CD4-positive, alpha-beta T cell (primary cell): ENCODE measurements at regions not wholly inside any gene's neighbourhood (a gene's known extent, or its start where the extent isn't known, plus 50 kb on each side); places are given as distances from the start of the nearest gene placed in this dataset.
"Not testable (repeated sequence)": the region's sequence is repeated elsewhere in the genome, so short reads cannot be mapped to it uniquely, and the experiment has no call there.

Experiments used
- ATAC-seq: fragments of 200-7000 bp; cut with Tn5 transposase; one replicate; pipeline ENCODE4 v1.10.0; 2022; ENCODE audit warnings: mild to moderate bottlenecking; ENCODE audit not compliant: poor library complexity
- CTCF ChIA-PET: fragments of 350-600 bp; sonication (Branson Sonifier 250); formaldehyde crosslinking; loops from one replicate; lab custom pipeline; 2021; ENCODE audit warnings: antibody characterized with exemption, inconsistent platforms; lab: Charles Lee
- POLR2A ChIA-PET: fragments of 350-600 bp; sonication (Branson Sonifier 250); formaldehyde crosslinking; loops from one replicate; lab custom pipeline; 2021; ENCODE audit warnings: antibody characterized with exemption, inconsistent platforms; lab: Charles Lee
- DNase-seq, 14 experiments: peaks; one replicate each; pipeline ENCODE4 v3.0.0-alpha.2; 2013 to 2020; ENCODE audit warnings: mixed read lengths in 2 of 14
- H3K27ac ChIP-seq, 2 donors: one replicate each; pipeline versions ENCODE4 v1.5.1 to v1.7.0; 2013; ENCODE audit warnings: low read length in 2 of 2, low read depth in 1 of 2, mild to moderate bottlenecking in 1 of 2
- H3K27me3 ChIP-seq, 2 experiments: 1 replicate in 1 of 2; 2 replicates in 1 of 2; pipeline versions ENCODE4 v1.6.1 to v1.7.0; 2013; ENCODE audit warnings: low read length in 2 of 2, control low read depth in 1 of 2, mild to moderate bottlenecking in 1 of 2, moderate library complexity in 1 of 2; ENCODE audit not compliant: insufficient read depth in 2 of 2, control insufficient read depth in 1 of 2
- H3K36me3 ChIP-seq: one replicate; pipeline ENCODE4 v1.6.1; 2013; ENCODE audit warnings: low read length, control low read depth; ENCODE audit not compliant: insufficient read depth
- H3K4me1 ChIP-seq: one replicate; pipeline ENCODE4 v1.6.1; 2013; ENCODE audit warnings: low read length, control low read depth; ENCODE audit not compliant: insufficient read depth
- H3K4me3 ChIP-seq: one replicate; pipeline ENCODE4 v1.5.1; 2013; ENCODE audit warnings: mild to moderate bottlenecking, low read length, moderate library complexity
- H3K9me3 ChIP-seq, 2 experiments: 1 replicate in 1 of 2; 2 replicates in 1 of 2; pipeline versions ENCODE4 v1.6.1 to v1.7.0; 2013; ENCODE audit warnings: low read length in 2 of 2, mild to moderate bottlenecking in 2 of 2, control low read depth in 1 of 2, moderate library complexity in 1 of 2; ENCODE audit not compliant: control insufficient read depth in 1 of 2, insufficient read depth in 1 of 2
- H3K27ac Mint-ChIP-seq: one replicate; pipeline ENCODE4 v1.8.0; 2020; ENCODE audit warnings: mixed read lengths
- H3K27me3 Mint-ChIP-seq: one replicate; pipeline ENCODE4 v1.8.0; 2021; ENCODE audit warnings: mixed read lengths
- H3K36me3 Mint-ChIP-seq: one replicate; pipeline ENCODE4 v1.8.0; 2021; ENCODE audit warnings: low read depth, mixed read lengths
- H3K4me1 Mint-ChIP-seq: one replicate; pipeline ENCODE4 v1.8.0; 2021; ENCODE audit warnings: low read depth, mixed read lengths
- H3K4me3 Mint-ChIP-seq: one replicate; pipeline ENCODE4 v1.8.0; 2020; ENCODE audit warnings: mild to moderate bottlenecking, mixed read lengths
- H3K9me3 Mint-ChIP-seq: one replicate; pipeline ENCODE4 v1.8.0; 2020; ENCODE audit warnings: mixed read lengths
- intact Hi-C, 2 experiments: fragments of 100-400 bp; cut with DNase I in 1 of 2; cut with micrococcal nuclease in 1 of 2; formaldehyde crosslinking; loops; one replicate each; pipeline versions ENCODE4 v1.15.1 to v1.9.0; 2023 to 2025; cut with DNase I, micrococcal nuclease
- TF ChIP-seq, protein P1 (sequence below): fragments of 200-600 bp; IDR thresholded peaks from one replicate; pipeline ENCODE4 v1.8.0; 2022; ENCODE audit warnings: antibody characterized with exemption, mild to moderate bottlenecking

- H3K4me3 ChIP-seq: no peak overlapping the region
- H3K27me3 ChIP-seq: peaks cover 0 to 5% of the 10 kb centered on the region in 2 experiments
- no peak for ATAC-seq
- no peaks in the 10 kb centered on the region for H3K4me1 ChIP-seq
- no peaks in the 10 kb centered on the region for H3K36me3 ChIP-seq
- Mint-ChIP-seq H3K4me3 (no peak overlapping the region), H3K27ac (no peak overlapping the region), H3K36me3 (no peaks in the 10 kb centered on the region), H3K4me1 (no peaks in the 10 kb centered on the region), H3K27me3 (no peaks in the 10 kb centered on the region), H3K9me3 (no peaks in the 10 kb centered on the region)
- TF ChIP-seq, protein P1, sequence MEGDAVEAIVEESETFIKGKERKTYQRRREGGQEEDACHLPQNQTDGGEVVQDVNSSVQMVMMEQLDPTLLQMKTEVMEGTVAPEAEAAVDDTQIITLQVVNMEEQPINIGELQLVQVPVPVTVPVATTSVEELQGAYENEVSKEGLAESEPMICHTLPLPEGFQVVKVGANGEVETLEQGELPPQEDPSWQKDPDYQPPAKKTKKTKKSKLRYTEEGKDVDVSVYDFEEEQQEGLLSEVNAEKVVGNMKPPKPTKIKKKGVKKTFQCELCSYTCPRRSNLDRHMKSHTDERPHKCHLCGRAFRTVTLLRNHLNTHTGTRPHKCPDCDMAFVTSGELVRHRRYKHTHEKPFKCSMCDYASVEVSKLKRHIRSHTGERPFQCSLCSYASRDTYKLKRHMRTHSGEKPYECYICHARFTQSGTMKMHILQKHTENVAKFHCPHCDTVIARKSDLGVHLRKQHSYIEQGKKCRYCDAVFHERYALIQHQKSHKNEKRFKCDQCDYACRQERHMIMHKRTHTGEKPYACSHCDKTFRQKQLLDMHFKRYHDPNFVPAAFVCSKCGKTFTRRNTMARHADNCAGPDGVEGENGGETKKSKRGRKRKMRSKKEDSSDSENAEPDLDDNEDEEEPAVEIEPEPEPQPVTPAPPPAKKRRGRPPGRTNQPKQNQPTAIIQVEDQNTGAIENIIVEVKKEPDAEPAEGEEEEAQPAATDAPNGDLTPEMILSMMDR: no peak
- H3K9me3 ChIP-seq: no peaks in the 10 kb centered on the region
- intact Hi-C loops: no loop called here
- DNase-seq: no peak
- H3K27ac ChIP-seq: no peak overlapping the region
- ChIA-PET POLR2A (no interaction called here), CTCF (no interaction called here)
These were observed 191.3 kb upstream of the ARID1B start for GRCh38 chr6:156585859-156586258.

GRCh38 chr6:156584121-156584520 lies 193.1 kb upstream of the ARID1B start:
- not testable (repeated sequence) for H3K4me1 ChIP-seq

GRCh38 chr6:156583083-156583482 lies 194.1 kb upstream of the ARID1B start:
- Mint-ChIP-seq H3K36me3 (no peaks in the 10 kb centered on the region), H3K27me3 (peaks cover 6% of the 10 kb centered on the region), H3K4me1 (no peaks in the 10 kb centered on the region), H3K27ac (no peak overlapping the region), H3K4me3 (no peak overlapping the region), H3K9me3 (peaks cover 7% of the 10 kb centered on the region)
- peaks cover 0 to 2% of the 10 kb centered on the region in 2 experiments for H3K27me3 ChIP-seq
- H3K27ac ChIP-seq: no peak overlapping the region
- peaks cover under 1 to 4% of the 10 kb centered on the region in 2 experiments for H3K9me3 ChIP-seq
- ChIA-PET CTCF (no interaction called here), POLR2A (interaction anchor here (0.6 kb wide), 2 partner anchors 30 to 286 kb away, joined by 3 read pairs; no protein-coding TSS in a partner anchor)
- TF ChIP-seq, protein P1: no peak
- no peak for ATAC-seq
- DNase-seq: no peak
- H3K4me1 ChIP-seq: no peaks in the 10 kb centered on the region
- H3K4me3 ChIP-seq: no peak overlapping the region
- no peaks in the 10 kb centered on the region for H3K36me3 ChIP-seq
- intact Hi-C loops: no loop called here

More at GRCh38 chr6:156584121-156584520, 193.1 kb upstream of the ARID1B start:
- intact Hi-C loops, H3K36me3 Mint-ChIP-seq, H3K27ac ChIP-seq, H3K9me3 Mint-ChIP-seq, CTCF ChIA-PET, H3K27me3 Mint-ChIP-seq, H3K4me1 Mint-ChIP-seq, H3K27ac Mint-ChIP-seq, H3K4me3 ChIP-seq, H3K4me3 Mint-ChIP-seq, H3K27me3 ChIP-seq, POLR2A ChIA-PET, H3K36me3 ChIP-seq, ATAC-seq, DNase-seq, H3K9me3 ChIP-seq: not testable (repeated sequence)

DNA sequence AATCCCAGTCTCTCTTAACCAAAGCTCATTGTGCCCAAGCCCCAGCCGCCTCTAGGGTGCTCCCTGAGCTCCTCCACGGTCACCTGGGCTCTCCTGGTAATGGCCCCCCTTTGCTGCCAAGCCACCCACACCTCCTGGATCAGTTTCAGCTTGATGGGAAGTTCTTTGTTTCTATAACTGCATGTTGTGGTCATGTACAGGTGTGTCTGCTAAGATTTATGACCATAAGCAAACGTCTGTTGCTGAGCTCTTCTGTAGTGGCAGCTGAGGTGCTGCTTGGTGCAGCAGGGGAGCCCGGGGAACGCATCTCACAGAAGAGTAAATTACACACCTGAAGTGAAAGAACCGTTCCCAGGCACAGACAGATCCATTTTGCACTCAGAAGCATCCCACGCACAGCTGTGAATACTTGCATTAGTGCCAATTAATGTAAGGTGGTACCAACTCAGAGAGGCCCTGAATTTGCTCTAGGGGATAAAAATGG lies 194.6 kb upstream of the ARID1B start:
- ChIA-PET CTCF (no interaction called here), POLR2A (interaction anchor here (0.6 kb wide), 2 partner anchors 31 to 287 kb away, joined by 3 read pairs; no protein-coding TSS in a partner anchor)
- Mint-ChIP-seq H3K9me3 (peaks cover 7% of the 10 kb centered on the region), H3K36me3 (no peaks in the 10 kb centered on the region), H3K27me3 (peaks cover 6% of the 10 kb centered on the region), H3K4me3 (no peak overlapping the region), H3K27ac (no peak overlapping the region), H3K4me1 (no peaks in the 10 kb centered on the region)
- Histone ChIP-seq H3K9me3 (peaks cover 6 to 7% of the 10 kb centered on the region in 2 experiments), H3K27ac (no peak overlapping the region), H3K4me1 (no peaks in the 10 kb centered on the region), H3K27me3 (peaks cover 0 to 2% of the 10 kb centered on the region in 2 experiments), H3K4me3 (no peak overlapping the region), H3K36me3 (no peaks in the 10 kb centered on the region)
- TF ChIP-seq, protein P1: no peak
- no peak for DNase-seq
- no peak for ATAC-seq
- intact Hi-C loops: no loop called here
